DOHH2 (cell line): ENCODE measurements at regions not wholly inside any gene's neighbourhood (a gene's known extent, or its start where the extent isn't known, plus 50 kb on each side); places are given as distances from the start of the nearest gene placed in this dataset.

Experiments
- H3F3A ChIP-seq: fragments of 200-600 bp; sonication (generic), shearing (Covaris generic); 2 replicates; pipeline ENCODE4 v1.6.0; 2016; ENCODE audit warnings: antibody characterized with exemption, mild to moderate bottlenecking; ENCODE audit not compliant: control insufficient read depth, insufficient read depth
- H3K27ac ChIP-seq: fragments of 200-600 bp; sonication (generic); 2 replicates; pipeline ENCODE4 v1.5.1; 2014; ENCODE audit warnings: low read depth, mild to moderate bottlenecking, low read length, moderate library complexity
- H3K27me3 ChIP-seq: fragments of 200-600 bp; sonication (generic); 2 replicates; pipeline ENCODE4 v1.6.1; 2014; ENCODE audit warnings: mild to moderate bottlenecking, low read length, mixed read lengths; ENCODE audit not compliant: control insufficient read depth
- H3K36me3 ChIP-seq: fragments of 200-600 bp; sonication (generic); 2 replicates; pipeline ENCODE4 v1.6.1; 2014; ENCODE audit warnings: mild to moderate bottlenecking, low read length, moderate library complexity, mixed read lengths; ENCODE audit not compliant: control insufficient read depth
- H3K4me1 ChIP-seq: fragments of 200-600 bp; sonication (generic); 2 replicates; pipeline ENCODE4 v1.6.1; 2014; ENCODE audit warnings: mild to moderate bottlenecking, low read length, mixed read lengths; ENCODE audit not compliant: control insufficient read depth
- H3K4me2 ChIP-seq: fragments of 200-600 bp; sonication (generic); 2 replicates; pipeline ENCODE4 v1.6.0; 2014; ENCODE audit warnings: mild to moderate bottlenecking, low read length, moderate library complexity
- H3K4me3 ChIP-seq: fragments of 200-600 bp; sonication (generic); 2 replicates; pipeline ENCODE4 v1.5.1; 2014; ENCODE audit warnings: mild to moderate bottlenecking, low read length, mixed read lengths
- H3K79me2 ChIP-seq: fragments of 200-600 bp; sonication (generic); 2 replicates; pipeline ENCODE4 v1.6.1; 2014; ENCODE audit warnings: mild to moderate bottlenecking, low read length, mixed read lengths; ENCODE audit not compliant: control insufficient read depth
- H3K9me2 ChIP-seq: fragments of 200-600 bp; sonication (generic); replicated peaks from 2 replicates; pipeline ENCODE4 v1.6.1; 2014; ENCODE audit warnings: mild to moderate bottlenecking, low read length, mixed read lengths; ENCODE audit not compliant: control insufficient read depth
- H3K9me3 ChIP-seq: fragments of 200-600 bp; sonication (generic); 2 replicates; pipeline ENCODE4 v1.6.1; 2014; ENCODE audit warnings: antibody characterized with exemption, low read length, mixed read lengths; ENCODE audit not compliant: control insufficient read depth, insufficient read depth
- H4K20me1 ChIP-seq: fragments of 200-600 bp; sonication (generic); 2 replicates; pipeline ENCODE4 v1.6.0; 2014; ENCODE audit warnings: low read depth, mild to moderate bottlenecking, antibody characterized with exemption, low read length, moderate library complexity; ENCODE audit not compliant: control insufficient read depth, insufficient read depth
- CTCF ChIP-seq: fragments of 200-600 bp; sonication (generic); IDR thresholded peaks from one replicate; pipeline ENCODE4 v1.5.1; 2014; ENCODE audit warnings: antibody characterized with exemption, mild to moderate bottlenecking, low read depth, low read length; ENCODE audit not compliant: poor library complexity, severe bottlenecking
- EZH2phosphoT487 ChIP-seq: fragments of 200-600 bp; sonication (generic); IDR thresholded peaks from 2 replicates; pipeline ENCODE4 v1.6.1; 2017; ENCODE audit warnings: borderline replicate concordance, mild to moderate bottlenecking, antibody characterized with exemption, low read length, moderate library complexity, mixed read lengths

- Histone ChIP-seq H3K9me3 (no peaks in the 10 kb centered on the region), H3K27ac (no peak overlapping the region), H3K9me2 (no peaks in the 10 kb centered on the region), H3K4me1 (no peaks in the 10 kb centered on the region), H3K79me2 (no peaks in the 10 kb centered on the region), H4K20me1 (no peaks in the 10 kb centered on the region), H3K4me3 (no peak overlapping the region), H3F3A (no peaks in the 10 kb centered on the region), H3K27me3 (no peaks in the 10 kb centered on the region), H3K4me2 (no peak overlapping the region), H3K36me3 (no peaks in the 10 kb centered on the region)
- TF ChIP-seq CTCF (no peak), EZH2phosphoT487 (no peak)
Measured at GRCh38 chr20:20780127-20780824, 67.8 kb upstream of the RALGAPA2 start.

- Histone ChIP-seq H3K36me3 (no peaks in the 10 kb centered on the region), H3F3A (no peaks in the 10 kb centered on the region), H3K27me3 (no peaks in the 10 kb centered on the region), H3K4me2 (no peak overlapping the region), H4K20me1 (no peaks in the 10 kb centered on the region), H3K9me2 (no peaks in the 10 kb centered on the region), H3K27ac (no peak overlapping the region), H3K9me3 (no peaks in the 10 kb centered on the region), H3K4me3 (no peak overlapping the region), H3K4me1 (no peaks in the 10 kb centered on the region), H3K79me2 (no peaks in the 10 kb centered on the region)
- TF ChIP-seq EZH2phosphoT487: no peak
- TF ChIP-seq CTCF: no peak
Measured at GRCh38 chr20:20778676-20779075, 66.2 kb upstream of the RALGAPA2 start.

- H3K27ac ChIP-seq: no peak overlapping the region
- TF ChIP-seq EZH2phosphoT487: no peak
- no peak for TF ChIP-seq CTCF
- no peaks in the 10 kb centered on the region for H3K27me3 ChIP-seq
- no peaks in the 10 kb centered on the region for H3K4me1 ChIP-seq
- H3K36me3 ChIP-seq: no peaks in the 10 kb centered on the region
- no peak overlapping the region for H3K4me2 ChIP-seq
- H3K9me2 ChIP-seq: no peaks in the 10 kb centered on the region
- H3K9me3 ChIP-seq: peaks cover 8% of the 10 kb centered on the region
- H3F3A ChIP-seq: no peaks in the 10 kb centered on the region
- H3K79me2 ChIP-seq: no peaks in the 10 kb centered on the region
- no peak overlapping the region for H3K4me3 ChIP-seq
- H4K20me1 ChIP-seq: no peaks in the 10 kb centered on the region
Measured at GRCh38 chr20:20772497-20773085, 60.1 kb upstream of the RALGAPA2 start.
